ENCODE measurements at regions not wholly inside any gene's neighbourhood (a gene's known extent, or its start where the extent isn't known, plus 50 kb on each side); places are given as distances from the start of the nearest gene placed in this dataset.

DNA sequence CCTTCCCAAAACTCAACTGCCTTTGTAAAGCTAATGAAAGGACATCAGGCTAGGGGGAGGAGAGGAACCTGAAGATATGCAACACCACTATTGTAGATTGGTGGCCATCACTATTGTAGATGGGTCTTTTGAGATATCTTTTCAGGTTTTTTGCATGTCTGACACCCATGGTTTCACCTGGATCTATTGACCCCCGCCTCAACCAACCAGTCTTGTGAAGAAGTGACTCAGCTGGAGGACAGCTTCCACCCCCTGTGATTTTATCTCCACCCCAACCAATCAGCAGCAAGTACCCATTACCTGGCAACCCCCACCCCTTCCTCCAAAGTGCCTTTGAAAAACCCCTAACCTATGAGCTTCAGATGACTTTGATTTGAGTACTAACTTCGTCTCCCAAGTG lies 382.6 kb upstream of the GOT2 start:
- no peak for TF ChIP-seq ZNF770 (CRISPR knock-in tag; IDR thresholded peaks at IDR 0.05)
- no peak for ATAC-seq
- BruUV-seq (replicated peaks) = no TSS peak

DNA sequence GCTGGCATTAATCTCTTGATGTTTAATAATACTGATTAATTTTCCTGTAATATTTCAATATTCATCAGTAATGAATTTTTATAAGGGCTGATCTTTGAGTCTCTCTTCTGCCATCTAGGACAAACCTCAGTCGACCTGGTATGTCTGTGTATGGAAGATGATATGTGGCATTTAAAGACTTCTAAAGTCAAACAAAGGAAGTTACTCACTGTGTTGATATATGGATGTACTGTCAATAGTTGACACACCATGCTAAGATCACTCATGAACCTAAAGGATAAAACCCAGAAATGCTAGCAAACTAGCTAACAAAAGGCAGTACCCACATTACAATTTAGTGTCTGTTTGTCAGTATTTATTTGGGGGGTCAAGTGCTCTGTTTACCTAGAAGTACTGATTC lies 380.7 kb upstream of the GOT2 start:
- POLR2A ChIA-PET = no interaction called here
- H3K27me3 ChIP-seq (ENCODE audit: control insufficient read depth in 1 of 2, insufficient read depth in 2 of 2, low read length in 2 of 2) = no peaks in the 10 kb centered on the region
- no peak overlapping the region for H3K4me2 ChIP-seq (ENCODE audit: low read depth, low read length)
- no peaks in the 10 kb centered on the region for H3K36me3 ChIP-seq (replicated peaks in 1 of 2; ENCODE audit: control insufficient read depth in 1 of 2, insufficient read depth in 2 of 2, low read length in 2 of 2)
- H3K9me3 ChIP-seq (ENCODE audit: low read length) = no peaks in the 10 kb centered on the region
- in situ Hi-C loops (cut with HindIII; ENCODE audit: extremely low pct_ligation_motif_present, low pct_unique_long_range_greater_than_20kb) = no loop called here
- 0% methylated on average over 1 of the region's 1 CpG for WGBS (ENCODE audit: low lambda C conversion rate)
- no peaks in the 10 kb centered on the region for H4K20me1 ChIP-seq (ENCODE audit: insufficient read depth, low read length)
- H3K4me3 ChIP-seq (replicated peaks in 1 of 3; ENCODE audit: insufficient read depth in 1 of 3, low read depth in 2 of 3, low read length in 3 of 3) = no peak overlapping the region
- H3K79me2 ChIP-seq (ENCODE audit: insufficient read depth, low read length) = no peaks in the 10 kb centered on the region
- no peak for DNase-seq (ENCODE audit: low spot score)
- H2AFZ ChIP-seq (ENCODE audit: low read length) = no peak overlapping the region
- no TSS peak for BruUV-seq (replicated peaks)
- H3K4me1 ChIP-seq (ENCODE audit: insufficient read depth, low read length) = no peaks in the 10 kb centered on the region
- intact Hi-C loops (cut with micrococcal nuclease; ENCODE audit: unreplicated experiment) = no loop called here
- CTCF ChIA-PET (ENCODE audit: low intra/inter-chr PET ratio, low total read pairs) = no interaction called here
- no peak for FAIRE-seq
- no peak overlapping the region for H3K9ac ChIP-seq (ENCODE audit: insufficient read depth, low read depth, low read length)
- no peak overlapping the region for H3K27ac ChIP-seq (ENCODE audit: extremely low read length, insufficient read depth, low read length)
- no peak for ATAC-seq
- no peak for TF ChIP-seq SP140L (CRISPR knock-in tag; IDR thresholded peaks at IDR 0.05; ENCODE audit: borderline replicate concordance)
- TF ChIP-seq ATF7-NPFF (CRISPR knock-in tag; IDR thresholded peaks at IDR 0.05; ENCODE audit: low read depth) = no peak
- TF ChIP-seq ZBTB25 (CRISPR knock-in tag; IDR thresholded peaks at IDR 0.05) = no peak
- TF ChIP-seq ZNF430 (CRISPR knock-in tag; IDR thresholded peaks at IDR 0.05) = no peak
- TF ChIP-seq, protein P1, sequence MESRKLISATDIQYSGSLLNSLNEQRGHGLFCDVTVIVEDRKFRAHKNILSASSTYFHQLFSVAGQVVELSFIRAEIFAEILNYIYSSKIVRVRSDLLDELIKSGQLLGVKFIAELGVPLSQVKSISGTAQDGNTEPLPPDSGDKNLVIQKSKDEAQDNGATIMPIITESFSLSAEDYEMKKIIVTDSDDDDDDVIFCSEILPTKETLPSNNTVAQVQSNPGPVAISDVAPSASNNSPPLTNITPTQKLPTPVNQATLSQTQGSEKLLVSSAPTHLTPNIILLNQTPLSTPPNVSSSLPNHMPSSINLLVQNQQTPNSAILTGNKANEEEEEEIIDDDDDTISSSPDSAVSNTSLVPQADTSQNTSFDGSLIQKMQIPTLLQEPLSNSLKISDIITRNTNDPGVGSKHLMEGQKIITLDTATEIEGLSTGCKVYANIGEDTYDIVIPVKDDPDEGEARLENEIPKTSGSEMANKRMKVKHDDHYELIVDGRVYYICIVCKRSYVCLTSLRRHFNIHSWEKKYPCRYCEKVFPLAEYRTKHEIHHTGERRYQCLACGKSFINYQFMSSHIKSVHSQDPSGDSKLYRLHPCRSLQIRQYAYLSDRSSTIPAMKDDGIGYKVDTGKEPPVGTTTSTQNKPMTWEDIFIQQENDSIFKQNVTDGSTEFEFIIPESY (CRISPR knock-in tag; IDR thresholded peaks at IDR 0.05) = no peak
- TF ChIP-seq NRL (CRISPR knock-in tag; IDR thresholded peaks at IDR 0.05; ENCODE audit: borderline replicate concordance) = no peak
- TF ChIP-seq, protein P2, sequence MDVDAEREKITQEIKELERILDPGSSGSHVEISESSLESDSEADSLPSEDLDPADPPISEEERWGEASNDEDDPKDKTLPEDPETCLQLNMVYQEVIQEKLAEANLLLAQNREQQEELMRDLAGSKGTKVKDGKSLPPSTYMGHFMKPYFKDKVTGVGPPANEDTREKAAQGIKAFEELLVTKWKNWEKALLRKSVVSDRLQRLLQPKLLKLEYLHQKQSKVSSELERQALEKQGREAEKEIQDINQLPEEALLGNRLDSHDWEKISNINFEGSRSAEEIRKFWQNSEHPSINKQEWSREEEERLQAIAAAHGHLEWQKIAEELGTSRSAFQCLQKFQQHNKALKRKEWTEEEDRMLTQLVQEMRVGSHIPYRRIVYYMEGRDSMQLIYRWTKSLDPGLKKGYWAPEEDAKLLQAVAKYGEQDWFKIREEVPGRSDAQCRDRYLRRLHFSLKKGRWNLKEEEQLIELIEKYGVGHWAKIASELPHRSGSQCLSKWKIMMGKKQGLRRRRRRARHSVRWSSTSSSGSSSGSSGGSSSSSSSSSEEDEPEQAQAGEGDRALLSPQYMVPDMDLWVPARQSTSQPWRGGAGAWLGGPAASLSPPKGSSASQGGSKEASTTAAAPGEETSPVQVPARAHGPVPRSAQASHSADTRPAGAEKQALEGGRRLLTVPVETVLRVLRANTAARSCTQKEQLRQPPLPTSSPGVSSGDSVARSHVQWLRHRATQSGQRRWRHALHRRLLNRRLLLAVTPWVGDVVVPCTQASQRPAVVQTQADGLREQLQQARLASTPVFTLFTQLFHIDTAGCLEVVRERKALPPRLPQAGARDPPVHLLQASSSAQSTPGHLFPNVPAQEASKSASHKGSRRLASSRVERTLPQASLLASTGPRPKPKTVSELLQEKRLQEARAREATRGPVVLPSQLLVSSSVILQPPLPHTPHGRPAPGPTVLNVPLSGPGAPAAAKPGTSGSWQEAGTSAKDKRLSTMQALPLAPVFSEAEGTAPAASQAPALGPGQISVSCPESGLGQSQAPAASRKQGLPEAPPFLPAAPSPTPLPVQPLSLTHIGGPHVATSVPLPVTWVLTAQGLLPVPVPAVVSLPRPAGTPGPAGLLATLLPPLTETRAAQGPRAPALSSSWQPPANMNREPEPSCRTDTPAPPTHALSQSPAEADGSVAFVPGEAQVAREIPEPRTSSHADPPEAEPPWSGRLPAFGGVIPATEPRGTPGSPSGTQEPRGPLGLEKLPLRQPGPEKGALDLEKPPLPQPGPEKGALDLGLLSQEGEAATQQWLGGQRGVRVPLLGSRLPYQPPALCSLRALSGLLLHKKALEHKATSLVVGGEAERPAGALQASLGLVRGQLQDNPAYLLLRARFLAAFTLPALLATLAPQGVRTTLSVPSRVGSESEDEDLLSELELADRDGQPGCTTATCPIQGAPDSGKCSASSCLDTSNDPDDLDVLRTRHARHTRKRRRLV (CRISPR knock-in tag; IDR thresholded peaks at IDR 0.05) = no peak

More for the DNA sequence above, 382.6 kb upstream of the GOT2 start:
- Histone ChIP-seq H3K4me2 (ENCODE audit: low read depth, low read length) (no peak overlapping the region), H3K79me2 (ENCODE audit: insufficient read depth, low read length) (no peaks in the 10 kb centered on the region), H3K9ac (ENCODE audit: insufficient read depth, low read depth, low read length) (no peak overlapping the region), H4K20me1 (ENCODE audit: insufficient read depth, low read length) (no peaks in the 10 kb centered on the region), H3K36me3 (replicated peaks in 1 of 2; ENCODE audit: control insufficient read depth in 1 of 2, insufficient read depth in 2 of 2, low read length in 2 of 2) (no peaks in the 10 kb centered on the region), H3K27me3 (ENCODE audit: control insufficient read depth in 1 of 2, insufficient read depth in 2 of 2, low read length in 2 of 2) (no peaks in the 10 kb centered on the region), H2AFZ (ENCODE audit: low read length) (no peak overlapping the region), H3K9me3 (ENCODE audit: low read length) (no peaks in the 10 kb centered on the region), H3K4me3 (replicated peaks in 1 of 3; ENCODE audit: insufficient read depth in 1 of 3, low read depth in 2 of 3, low read length in 3 of 3) (no peak overlapping the region), H3K4me1 (ENCODE audit: insufficient read depth, low read length) (no peaks in the 10 kb centered on the region), H3K27ac (ENCODE audit: extremely low read length, insufficient read depth, low read length) (no peak overlapping the region)
- 0% methylated on average over 2 of the region's 2 CpGs for WGBS (ENCODE audit: low lambda C conversion rate)
- ChIA-PET POLR2A (no interaction called here), CTCF (ENCODE audit: low intra/inter-chr PET ratio, low total read pairs) (no interaction called here)
- no peak for FAIRE-seq
- intact Hi-C loops (cut with micrococcal nuclease; ENCODE audit: unreplicated experiment) = no loop called here
- no peak for DNase-seq (ENCODE audit: low spot score)
- in situ Hi-C loops (cut with HindIII; ENCODE audit: extremely low pct_ligation_motif_present, low pct_unique_long_range_greater_than_20kb) = no loop called here

Data from HepG2 (cell line).